D721Med (cell line): ENCODE measurements at regions not wholly inside any gene's neighbourhood (a gene's known extent, or its start where the extent isn't known, plus 50 kb on each side); places are given as distances from the start of the nearest gene placed in this dataset.
A peak's percentile ranks its signal among the peaks of the same experiment; 100 is the strongest.

Experiments
- DNase-seq: peaks from one replicate; pipeline ENCODE4 v3.0.0; 2011; ENCODE audit warnings: low spot score; ENCODE audit not compliant: insufficient read length
- FAIRE-seq: peaks from 2 replicates; lab custom pipeline; 2011; peaks lifted over from hg19 to GRCh38; lab: Jason Lieb, UNC
- TF ChIP-seq, protein P1 (sequence below): IDR thresholded peaks from 2 replicates; pipeline ENCODE4 v1.5.1; 2012; ENCODE audit warnings: mild to moderate bottlenecking, control low read depth; ENCODE audit not compliant: insufficient read depth; ENCODE audit errors: missing control alignments

DNA sequence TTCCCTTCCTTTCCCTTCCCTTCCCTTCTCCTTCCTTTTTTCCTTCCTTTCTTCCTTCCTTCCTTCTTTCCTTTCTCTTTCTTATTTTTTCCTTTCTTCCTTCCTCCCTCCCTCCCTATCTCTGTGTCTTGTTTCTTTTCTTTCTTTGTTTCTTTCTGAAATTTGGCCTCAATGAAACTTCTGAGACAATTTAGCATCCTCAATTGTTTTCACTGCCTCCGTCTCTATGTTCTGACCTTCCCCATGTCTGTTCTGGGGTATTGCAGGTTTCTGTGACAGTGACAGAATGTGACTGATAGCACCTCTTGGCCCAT lies 81.7 kb upstream of the PAX1 start:
- FAIRE-seq (no peak), DNase-seq (no peak)
- TF ChIP-seq, protein P1, sequence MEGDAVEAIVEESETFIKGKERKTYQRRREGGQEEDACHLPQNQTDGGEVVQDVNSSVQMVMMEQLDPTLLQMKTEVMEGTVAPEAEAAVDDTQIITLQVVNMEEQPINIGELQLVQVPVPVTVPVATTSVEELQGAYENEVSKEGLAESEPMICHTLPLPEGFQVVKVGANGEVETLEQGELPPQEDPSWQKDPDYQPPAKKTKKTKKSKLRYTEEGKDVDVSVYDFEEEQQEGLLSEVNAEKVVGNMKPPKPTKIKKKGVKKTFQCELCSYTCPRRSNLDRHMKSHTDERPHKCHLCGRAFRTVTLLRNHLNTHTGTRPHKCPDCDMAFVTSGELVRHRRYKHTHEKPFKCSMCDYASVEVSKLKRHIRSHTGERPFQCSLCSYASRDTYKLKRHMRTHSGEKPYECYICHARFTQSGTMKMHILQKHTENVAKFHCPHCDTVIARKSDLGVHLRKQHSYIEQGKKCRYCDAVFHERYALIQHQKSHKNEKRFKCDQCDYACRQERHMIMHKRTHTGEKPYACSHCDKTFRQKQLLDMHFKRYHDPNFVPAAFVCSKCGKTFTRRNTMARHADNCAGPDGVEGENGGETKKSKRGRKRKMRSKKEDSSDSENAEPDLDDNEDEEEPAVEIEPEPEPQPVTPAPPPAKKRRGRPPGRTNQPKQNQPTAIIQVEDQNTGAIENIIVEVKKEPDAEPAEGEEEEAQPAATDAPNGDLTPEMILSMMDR = no peak

DNA sequence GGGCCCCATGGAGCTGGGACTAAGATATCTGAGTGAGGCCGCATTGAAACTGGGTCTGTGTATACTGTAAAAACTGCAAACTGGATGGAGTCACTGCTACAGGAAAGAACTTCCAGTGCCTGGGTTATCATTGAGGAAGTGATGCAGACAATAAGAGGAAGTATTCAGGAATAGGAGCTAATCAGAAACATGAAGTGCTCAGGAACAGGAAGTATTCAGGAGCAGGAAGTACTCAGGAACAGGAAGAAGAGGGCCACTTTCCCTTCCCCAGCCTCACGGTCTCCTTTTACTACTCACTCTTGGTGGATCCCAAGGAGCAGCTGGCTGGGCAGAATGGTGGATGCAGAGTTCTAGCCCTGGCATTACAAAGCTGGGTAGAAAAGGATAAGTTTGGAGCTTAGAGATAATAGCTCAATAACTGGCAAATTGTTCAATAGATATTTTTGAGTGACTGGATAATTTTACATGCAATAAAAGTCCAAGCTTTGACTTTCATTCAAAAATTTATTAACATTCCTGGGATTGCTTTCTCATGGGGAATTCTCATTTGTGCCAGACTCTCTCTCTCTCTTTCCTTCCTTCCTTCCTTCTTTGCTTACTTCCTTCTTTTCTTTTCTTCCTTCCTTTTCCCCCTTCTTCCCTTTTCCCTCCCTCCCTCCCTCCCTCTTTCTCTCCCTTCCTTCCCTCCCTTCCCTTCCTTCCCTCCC lies 82.2 kb upstream of the PAX1 start:
- TF ChIP-seq, protein P1 = no peak
- FAIRE-seq (no peak), DNase-seq (no peak)

DNA sequence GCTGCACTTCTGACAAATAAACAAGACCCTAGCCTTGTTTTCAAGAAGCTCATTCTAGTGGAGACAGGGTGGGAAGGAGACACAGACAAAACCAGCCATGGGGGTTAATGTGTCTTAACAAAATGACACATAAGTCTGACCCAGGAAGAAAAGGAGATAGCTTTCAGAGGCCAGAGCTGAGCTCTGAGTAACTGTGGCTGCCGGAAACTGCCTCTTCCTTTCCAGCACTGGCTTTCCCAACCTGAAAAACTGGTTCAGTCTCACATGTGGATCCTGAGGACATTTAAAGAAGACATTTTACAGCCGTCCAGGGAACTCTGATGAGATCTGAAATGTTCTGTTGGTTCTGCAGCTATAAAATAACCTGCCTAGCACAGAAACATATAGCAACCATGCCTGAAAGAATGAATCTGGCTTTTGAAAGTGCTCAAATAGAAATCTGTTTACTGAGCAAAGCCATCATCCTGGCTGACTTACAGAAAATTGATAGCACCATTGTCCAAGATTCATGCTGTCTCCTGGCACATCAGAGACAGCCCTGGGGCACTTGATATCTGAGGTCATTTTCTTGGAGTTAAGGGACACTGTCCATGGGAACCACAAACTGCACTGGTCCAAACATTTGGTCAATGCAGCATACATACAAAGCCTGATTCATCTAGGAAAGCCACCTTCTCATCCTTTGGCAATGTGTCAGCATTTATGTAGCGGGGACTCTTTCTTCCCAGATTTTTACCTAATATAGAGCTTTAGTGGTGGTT lies 83.2 kb upstream of the PAX1 start:
- FAIRE-seq (no peak), DNase-seq (no peak)
- TF ChIP-seq, protein P1 = no peak

- DNase-seq = no peak
- FAIRE-seq = no peak
- TF ChIP-seq, protein P1 = no peak
Observed at GRCh38 chr20:21618759-21619416, 86.6 kb upstream of the PAX1 start.

DNA sequence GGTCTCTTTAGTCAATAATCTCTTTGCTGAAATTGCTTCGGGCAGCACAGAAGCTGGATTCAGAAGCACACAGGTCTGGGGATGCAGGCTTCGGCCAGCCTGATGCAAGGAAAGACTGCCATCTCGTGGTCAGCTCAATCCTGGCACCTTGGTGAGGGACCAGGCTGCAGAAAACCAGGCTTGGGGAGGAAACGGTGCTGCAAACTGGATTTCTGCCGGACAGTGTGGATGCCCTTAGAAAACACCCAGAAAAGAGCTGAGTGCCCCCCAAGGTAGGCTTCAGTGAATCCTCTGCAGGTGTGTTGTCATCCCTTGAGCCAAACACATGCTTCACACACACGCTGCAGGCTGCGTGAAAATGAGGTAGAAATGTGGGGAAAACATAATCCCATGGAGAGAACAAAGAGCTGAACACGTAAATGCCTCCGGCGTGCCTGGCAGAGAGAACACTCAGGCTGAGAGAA lies 89.8 kb upstream of the PAX1 start:
- TF ChIP-seq, protein P1 = peak; percentile 84
- FAIRE-seq (no peak), DNase-seq (peak; percentile 21)

GRCh38 chr20:21614980-21615379 lies 90.5 kb upstream of the PAX1 start:
- TF ChIP-seq, protein P1 = no peak
- FAIRE-seq (no peak), DNase-seq (no peak)

GRCh38 chr20:21613512-21613911 lies 92.0 kb upstream of the PAX1 start:
- TF ChIP-seq, protein P1 = no peak
- DNase-seq (no peak), FAIRE-seq (no peak)
